NOMO-1 (cell line): ENCODE measurements at regions not wholly inside any gene's neighbourhood (a gene's known extent, or its start where the extent isn't known, plus 50 kb on each side); places are given as distances from the start of the nearest gene placed in this dataset.
"Not testable (repeated sequence)": the region's sequence is repeated elsewhere in the genome, so short reads cannot be mapped to it uniquely, and the experiment has no call there.

Source experiments
- DNase-seq, 2 experiments: peaks; one replicate each; lab custom pipeline; 2025; ENCODE audit not compliant: unreplicated experiment in 2 of 2; lab: John Stamatoyannopoulos, UW

DNA sequence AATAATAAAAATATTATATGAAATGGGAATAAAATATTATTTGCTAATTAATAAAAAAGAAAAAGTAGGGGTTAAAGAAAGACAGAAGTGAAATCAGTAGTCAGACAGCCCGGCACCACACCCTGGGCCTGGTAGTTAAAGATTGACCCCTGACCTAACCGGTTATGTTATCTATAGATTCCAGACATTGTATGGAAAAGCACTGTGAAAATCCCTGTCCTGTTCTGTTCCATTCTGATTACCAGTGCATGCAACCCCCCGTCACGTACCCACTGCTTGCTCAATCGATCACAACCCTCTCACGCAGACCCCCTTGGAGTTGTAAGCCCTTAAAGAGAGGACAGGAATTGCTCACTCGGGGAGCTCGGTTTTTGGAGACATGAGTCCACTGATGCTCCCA lies 101.9 kb upstream of the ZKSCAN2 start:
- DNase-seq, result not testable (repeated sequence)

DNA sequence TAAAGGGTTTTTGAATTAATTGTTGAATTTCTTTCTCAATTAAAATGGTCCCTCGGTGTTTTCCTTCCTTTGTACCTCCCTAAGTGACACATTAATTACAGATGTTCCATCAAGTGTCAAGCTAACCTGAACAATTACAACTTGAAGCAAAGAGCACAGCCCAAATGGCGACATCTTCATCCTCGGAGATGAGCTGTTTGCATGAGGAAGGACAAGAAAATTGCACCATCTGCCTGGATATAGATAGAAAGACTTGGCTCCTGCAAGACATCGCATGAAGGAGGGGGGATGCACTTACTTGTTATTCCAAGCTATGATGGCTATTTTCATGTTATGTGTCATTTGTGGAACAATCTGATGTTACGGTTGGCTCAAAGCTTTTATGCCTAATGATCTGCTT lies 86.4 kb upstream of the ZKSCAN2 start:
- no peak for DNase-seq

DNA sequence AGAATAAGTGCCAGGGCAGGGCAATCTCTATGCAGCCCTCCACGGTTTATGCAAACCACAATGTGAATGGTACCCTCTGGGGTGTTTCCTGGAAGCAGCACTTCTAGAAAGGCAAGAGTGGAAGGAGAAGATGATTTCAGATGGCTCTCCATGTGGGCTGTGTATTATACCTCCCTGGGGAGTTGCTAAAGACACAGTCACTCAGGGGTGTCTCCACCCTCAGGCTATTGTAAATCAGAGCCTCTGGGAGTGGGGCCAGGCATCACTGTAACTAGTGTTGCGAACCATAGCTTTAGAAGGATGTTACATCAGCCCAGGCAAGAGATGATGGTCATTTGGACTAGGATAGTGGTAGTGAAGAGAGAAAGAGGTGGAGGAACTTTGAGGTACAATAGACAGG lies 83.3 kb upstream of the ZKSCAN2 start:
- no peak for DNase-seq

DNA sequence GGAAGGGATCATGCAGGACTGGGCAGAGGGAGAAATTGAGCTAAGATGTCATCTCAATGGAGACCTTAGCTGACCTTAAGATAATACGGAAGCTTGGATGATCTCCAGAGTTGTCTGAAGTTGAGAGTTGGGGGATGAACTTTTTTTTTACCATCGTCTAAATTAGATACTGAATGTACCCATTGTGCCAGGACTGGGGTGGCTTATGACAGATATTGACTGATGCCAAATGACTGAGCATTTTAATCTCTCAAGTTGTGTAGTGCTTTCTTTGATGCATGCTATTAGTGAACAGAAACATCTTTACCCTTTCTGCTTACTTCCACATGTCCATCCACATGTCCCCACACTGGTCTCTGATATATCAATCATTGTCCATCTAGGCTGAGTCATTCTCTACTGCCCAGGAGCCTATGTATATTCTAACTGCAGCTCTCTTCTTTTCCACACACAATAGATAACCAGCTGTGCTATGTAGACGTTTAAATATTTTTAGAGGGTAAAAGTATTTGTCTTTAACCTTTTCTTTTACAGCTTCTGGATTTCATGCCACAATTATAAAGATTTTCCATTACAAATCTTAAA lies 60.2 kb upstream of the ZKSCAN2 start:
- no peak for DNase-seq

DNA sequence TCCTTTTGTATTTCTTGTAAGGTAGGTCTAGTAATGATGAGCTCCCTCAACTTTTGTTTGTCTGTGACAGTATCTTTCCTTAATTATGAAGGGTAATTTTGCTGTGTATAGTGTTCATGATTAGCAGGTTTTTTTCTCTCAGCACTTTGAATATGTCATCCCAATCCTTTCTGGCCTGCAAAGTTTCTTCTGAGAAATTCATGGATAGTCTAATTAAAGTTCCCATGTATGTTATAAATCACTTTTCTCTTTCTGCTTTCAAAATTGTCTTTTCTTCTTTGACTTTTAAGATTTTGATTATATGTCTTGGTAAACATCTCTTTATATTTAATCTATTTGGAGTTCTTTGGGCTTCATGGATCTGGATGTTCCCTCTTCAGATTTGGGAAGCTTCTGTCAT lies 54.3 kb upstream of the ZKSCAN2 start:
- no peak for DNase-seq

DNA sequence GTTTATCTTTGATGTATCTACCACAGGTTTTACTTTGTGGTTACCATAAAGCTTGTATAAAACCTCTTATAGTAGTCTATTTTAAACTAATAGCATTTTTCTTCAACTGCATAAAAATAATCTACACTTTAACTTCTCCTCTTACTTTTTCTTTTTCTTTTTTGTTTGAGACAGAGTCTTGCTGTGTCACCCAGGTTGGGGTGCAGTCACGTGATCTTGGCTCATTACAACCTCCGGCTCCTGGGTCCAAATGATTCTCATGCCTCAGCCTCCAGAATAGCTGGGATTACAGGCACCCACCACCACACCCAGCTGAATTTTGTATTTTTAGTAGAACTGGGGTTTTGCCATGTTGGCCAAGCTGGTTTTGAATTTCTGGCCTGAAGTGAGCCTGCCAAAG lies 53.4 kb upstream of the ZKSCAN2 start:
- no peak for DNase-seq
